Peyer's patch (tissue), 4 donors: ENCODE measurements at regions not wholly inside any gene's neighbourhood (a gene's known extent, or its start where the extent isn't known, plus 50 kb on each side); places are given as distances from the start of the nearest gene placed in this dataset.

Experiments
- DNase-seq, 3 donors: peaks; one replicate each; pipeline ENCODE4 v3.0.0-alpha.2; 2017 to 2019
- H3K27ac ChIP-seq, 4 donors: fragments of 200-600 bp; sonication (generic); one replicate each; pipeline ENCODE4 v1.5.1; 2016 to 2019
- H3K27me3 ChIP-seq, 2 donors: fragments of 200-600 bp; sonication (generic); one replicate each; pipeline ENCODE4 v1.5.1; 2019
- H3K36me3 ChIP-seq, 3 donors: fragments of 200-600 bp; sonication (generic); one replicate each; pipeline ENCODE4 v1.5.1; 2016 to 2019
- H3K4me1 ChIP-seq, 4 donors: fragments of 200-600 bp; sonication (generic); one replicate each; pipeline ENCODE4 v1.5.1; 2016 to 2019
- H3K4me3 ChIP-seq, 4 donors: fragments of 200-600 bp; sonication (generic); 1 replicate in 3 of 4; 2 replicates in 1 of 4; pipeline ENCODE4 v1.5.1; 2016 to 2019; ENCODE audit warnings: mild to moderate bottlenecking in 1 of 4
- H3K9me3 ChIP-seq, 4 donors: fragments of 200-600 bp; sonication (generic); one replicate each; pipeline ENCODE4 v1.5.1; 2016 to 2019; ENCODE audit warnings: mild to moderate bottlenecking in 1 of 4
- CTCF ChIP-seq, 6 experiments: fragments of 450-650 bp in 4 of 6; fragments of 200-600 bp in 2 of 6; sonication (generic) in 1 of 6; IDR thresholded peaks; one replicate each; pipeline ENCODE4 v1.5.1; 2017 to 2019; ENCODE audit warnings: antibody characterized with exemption in 6 of 6, mild to moderate bottlenecking in 3 of 6, moderate library complexity in 1 of 6
- POLR2A ChIP-seq, 2 donors: fragments of 450-650 bp; IDR thresholded peaks; one replicate each; pipeline ENCODE4 v1.5.1; 2017; ENCODE audit warnings: antibody characterized with exemption in 2 of 2, mild to moderate bottlenecking in 2 of 2, moderate library complexity in 2 of 2

GRCh38 chr13:24011266-24011665 lies 114.0 kb upstream of the C1QTNF9B start:
- H3K27ac ChIP-seq: no peak overlapping the region
- TF ChIP-seq CTCF (IDR thresholded peaks at IDR 0.05) (no peak), POLR2A (IDR thresholded peaks at IDR 0.05) (no peak)
- H3K9me3 ChIP-seq: no peaks in the 10 kb centered on the region
- H3K4me1 ChIP-seq: no peaks in the 10 kb centered on the region
- H3K36me3 ChIP-seq: no peaks in the 10 kb centered on the region
- no peak overlapping the region for H3K4me3 ChIP-seq
- no peak for DNase-seq
- H3K27me3 ChIP-seq: no peaks in the 10 kb centered on the region

GRCh38 chr13:24012648-24013047 lies 115.3 kb upstream of the C1QTNF9B start:
- Histone ChIP-seq H3K4me3 (no peak overlapping the region), H3K27ac (no peak overlapping the region), H3K36me3 (no peaks in the 10 kb centered on the region), H3K27me3 (no peaks in the 10 kb centered on the region), H3K4me1 (no peaks in the 10 kb centered on the region), H3K9me3 (no peaks in the 10 kb centered on the region)
- TF ChIP-seq POLR2A (IDR thresholded peaks at IDR 0.05) (no peak), CTCF (IDR thresholded peaks at IDR 0.05) (peak in 1 of 6 experiments; percentile 8)
- peak in 1 of 3 donors; percentile 45 for DNase-seq

- Histone ChIP-seq H3K4me1 (no peaks in the 10 kb centered on the region), H3K27me3 (no peaks in the 10 kb centered on the region), H3K36me3 (no peaks in the 10 kb centered on the region), H3K27ac (no peak overlapping the region), H3K4me3 (no peak overlapping the region), H3K9me3 (no peaks in the 10 kb centered on the region)
- no peak for TF ChIP-seq CTCF (IDR thresholded peaks at IDR 0.05)
- no peak for TF ChIP-seq POLR2A (IDR thresholded peaks at IDR 0.05)
- no peak for DNase-seq
These were observed 115.9 kb upstream of the C1QTNF9B start for GRCh38 chr13:24013189-24013588.

- DNase-seq: no peak
- no peak for TF ChIP-seq CTCF (IDR thresholded peaks at IDR 0.05)
- no peak for TF ChIP-seq POLR2A (IDR thresholded peaks at IDR 0.05)
- Histone ChIP-seq H3K27ac (no peak overlapping the region), H3K4me3 (no peak overlapping the region), H3K36me3 (no peaks in the 10 kb centered on the region), H3K9me3 (no peaks in the 10 kb centered on the region), H3K27me3 (no peaks in the 10 kb centered on the region), H3K4me1 (no peaks in the 10 kb centered on the region)
These were observed 118.7 kb upstream of the C1QTNF9B start for GRCh38 chr13:24016046-24016445.

GRCh38 chr13:24022568-24022967 lies 125.3 kb upstream of the C1QTNF9B start:
- no peaks in the 10 kb centered on the region for H3K27me3 ChIP-seq
- no peaks in the 10 kb centered on the region for H3K9me3 ChIP-seq
- DNase-seq: no peak
- H3K4me1 ChIP-seq: no peaks in the 10 kb centered on the region
- no peaks in the 10 kb centered on the region for H3K36me3 ChIP-seq
- TF ChIP-seq CTCF (IDR thresholded peaks at IDR 0.05): no peak
- no peak for TF ChIP-seq POLR2A (IDR thresholded peaks at IDR 0.05)
- no peak overlapping the region for H3K27ac ChIP-seq
- H3K4me3 ChIP-seq: no peak overlapping the region

- TF ChIP-seq CTCF (IDR thresholded peaks at IDR 0.05): no peak
- TF ChIP-seq POLR2A (IDR thresholded peaks at IDR 0.05): no peak
- no peaks in the 10 kb centered on the region for H3K36me3 ChIP-seq
- no peak overlapping the region for H3K4me3 ChIP-seq
These were observed 125.8 kb upstream of the C1QTNF9B start for GRCh38 chr13:24023073-24023472.

More at GRCh38 chr13:24023073-24023472, 125.8 kb upstream of the C1QTNF9B start:
- Histone ChIP-seq H3K9me3 (no peaks in the 10 kb centered on the region), H3K27me3 (no peaks in the 10 kb centered on the region), H3K4me1 (no peaks in the 10 kb centered on the region), H3K27ac (no peak overlapping the region)
- DNase-seq: no peak
